ENCODE measurements at regions not wholly inside any gene's neighbourhood (a gene's known extent, or its start where the extent isn't known, plus 50 kb on each side); places are given as distances from the start of the nearest gene placed in this dataset.

GRCh38 chr6:164062872-164063271 is 648.4 kb downstream of the QKI start:
- TF ChIP-seq NFRKB (IDR thresholded peaks at IDR 0.05) = no peak
- no peak for TF ChIP-seq ELF4 (IDR thresholded peaks at IDR 0.05)
- TF ChIP-seq BHLHE40 (IDR thresholded peaks at IDR 0.05; ENCODE audit: borderline replicate concordance) = no peak
- no peak for TF ChIP-seq L3MBTL2 (conservative IDR thresholded peaks at IDR 0.05)
- no peak for TF ChIP-seq FOXA1 (IDR thresholded peaks at IDR 0.05)
- no peak for TF ChIP-seq SP1 (IDR thresholded peaks at IDR 0.05)
- no peak for TF ChIP-seq FOXM1 (IDR thresholded peaks at IDR 0.05; ENCODE audit: borderline replicate concordance)
- no peak for TF ChIP-seq ZNF384 (IDR thresholded peaks at IDR 0.05)
- TF ChIP-seq LEF1 (IDR thresholded peaks at IDR 0.05; ENCODE audit: borderline replicate concordance) = no peak
- no peak for TF ChIP-seq CTBP1 (IDR thresholded peaks at IDR 0.05; ENCODE audit: borderline replicate concordance)
- TF ChIP-seq, protein P1, sequence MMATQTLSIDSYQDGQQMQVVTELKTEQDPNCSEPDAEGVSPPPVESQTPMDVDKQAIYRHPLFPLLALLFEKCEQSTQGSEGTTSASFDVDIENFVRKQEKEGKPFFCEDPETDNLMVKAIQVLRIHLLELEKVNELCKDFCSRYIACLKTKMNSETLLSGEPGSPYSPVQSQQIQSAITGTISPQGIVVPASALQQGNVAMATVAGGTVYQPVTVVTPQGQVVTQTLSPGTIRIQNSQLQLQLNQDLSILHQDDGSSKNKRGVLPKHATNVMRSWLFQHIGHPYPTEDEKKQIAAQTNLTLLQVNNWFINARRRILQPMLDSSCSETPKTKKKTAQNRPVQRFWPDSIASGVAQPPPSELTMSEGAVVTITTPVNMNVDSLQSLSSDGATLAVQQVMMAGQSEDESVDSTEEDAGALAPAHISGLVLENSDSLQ (IDR thresholded peaks at IDR 0.05) = no peak
- TF ChIP-seq TARDBP (IDR thresholded peaks at IDR 0.05) = no peak
- TF ChIP-seq ARNT (IDR thresholded peaks at IDR 0.05) = no peak

Measured in HEK293T (cell line).